Liver (tissue), 8 donors: ENCODE measurements at regions not wholly inside any gene's neighbourhood (a gene's known extent, or its start where the extent isn't known, plus 50 kb on each side); places are given as distances from the start of the nearest gene placed in this dataset.
"Not testable (repeated sequence)": the region's sequence is repeated elsewhere in the genome, so short reads cannot be mapped to it uniquely, and the experiment has no call there.

Source experiments
- DNase-seq: peaks from one replicate; pipeline ENCODE4 v3.0.0-alpha.2; 2017; ENCODE audit warnings: low spot score
- H3K27ac ChIP-seq, 2 donors: one replicate each; pipeline ENCODE4 v1.7.0; 2013; ENCODE audit warnings: inconsistent platforms in 2 of 2, low read length in 2 of 2, control low read depth in 1 of 2, low read depth in 1 of 2, mild to moderate bottlenecking in 1 of 2
- H3K27me3 ChIP-seq, 4 donors: one replicate each; pipeline versions ENCODE4 v1.6.1 to v1.7.0; 2013; ENCODE audit warnings: low read length in 3 of 4, inconsistent platforms in 1 of 4, mild to moderate bottlenecking in 1 of 4, moderate library complexity in 1 of 4; ENCODE audit not compliant: control insufficient read depth in 4 of 4, insufficient read depth in 4 of 4
- H3K36me3 ChIP-seq, 4 donors: one replicate each; pipeline versions ENCODE4 v1.6.1 to v1.7.0; 2013; ENCODE audit warnings: low read length in 3 of 4, mild to moderate bottlenecking in 3 of 4, low read depth in 1 of 4, moderate library complexity in 1 of 4; ENCODE audit not compliant: control insufficient read depth in 4 of 4, insufficient read depth in 3 of 4
- H3K4me1 ChIP-seq, 4 donors: one replicate each; pipeline versions ENCODE4 v1.6.1 to v1.7.0; 2013; ENCODE audit warnings: low read length in 3 of 4, mild to moderate bottlenecking in 3 of 4, moderate library complexity in 1 of 4; ENCODE audit not compliant: control insufficient read depth in 4 of 4, insufficient read depth in 4 of 4
- H3K4me3 ChIP-seq, 3 donors: one replicate each; pipeline versions ENCODE4 v1.6.1 to v1.7.0; 2013; ENCODE audit warnings: low read length in 3 of 3, control low read depth in 1 of 3, low read depth in 1 of 3, mild to moderate bottlenecking in 1 of 3
- H3K9ac ChIP-seq, 2 donors: one replicate each; pipeline ENCODE4 v1.7.0; 2013; ENCODE audit warnings: low read length in 2 of 2, mild to moderate bottlenecking in 2 of 2, moderate library complexity in 2 of 2, control low read depth in 1 of 2, low read depth in 1 of 2
- H3K9me3 ChIP-seq, 4 donors: one replicate each; pipeline versions ENCODE4 v1.6.1 to v1.7.0; 2013; ENCODE audit warnings: low read length in 3 of 4; ENCODE audit not compliant: control insufficient read depth in 4 of 4
- EGR1 ChIP-seq, 2 donors: IDR thresholded peaks; 2 replicates each; pipeline ENCODE4 v1.6.1; 2016 to 2018; ENCODE audit warnings: antibody characterized with exemption in 2 of 2, low read depth in 2 of 2
- FOXA1 ChIP-seq: IDR thresholded peaks from 2 replicates; pipeline ENCODE4 v1.6.1; 2016; ENCODE audit warnings: antibody characterized with exemption
- FOXA2 ChIP-seq: IDR thresholded peaks from 2 replicates; pipeline ENCODE4 v1.6.1; 2016; ENCODE audit warnings: antibody characterized with exemption
- JUND ChIP-seq, 2 donors: IDR thresholded peaks; 2 replicates each; pipeline ENCODE4 v1.6.1; 2016; ENCODE audit warnings: antibody characterized with exemption in 2 of 2
- NR2F2 ChIP-seq: IDR thresholded peaks from 2 replicates; pipeline ENCODE4 v1.6.1; 2016; ENCODE audit warnings: antibody characterized with exemption
- RAD21 ChIP-seq, 2 donors: IDR thresholded peaks; 2 replicates each; pipeline ENCODE4 v1.6.1; 2016; ENCODE audit warnings: antibody characterized with exemption in 2 of 2, mild to moderate bottlenecking in 2 of 2
- SP1 ChIP-seq: IDR thresholded peaks from 2 replicates; pipeline ENCODE4 v1.6.1; 2018; ENCODE audit warnings: antibody characterized with exemption, mild to moderate bottlenecking
- TAF1 ChIP-seq: conservative IDR thresholded peaks from 2 replicates; pipeline ENCODE4 v1.6.1; 2016; ENCODE audit warnings: antibody characterized with exemption, mild to moderate bottlenecking
- YY1 ChIP-seq: IDR thresholded peaks from 2 replicates; pipeline ENCODE4 v1.6.1; 2016; ENCODE audit warnings: antibody characterized with exemption, mild to moderate bottlenecking
- WGBS: extraction: QIAGEN DNeasy Blood & Tissue Kit; methylation state at CpG from one replicate; pipeline ENCODE4 v1.1.7; 2013; 5-methylcytosine and 5-hydroxymethylcytosine counted together
- TF ChIP-seq, protein P1 (sequence below): IDR thresholded peaks from 2 replicates; pipeline ENCODE4 v1.6.1; 2016; ENCODE audit warnings: antibody characterized with exemption
- TF ChIP-seq, protein P2 (sequence below): IDR thresholded peaks from 2 replicates; pipeline ENCODE4 v1.6.1; 2016; ENCODE audit warnings: antibody characterized with exemption
- TF ChIP-seq, protein P3 (sequence below): IDR thresholded peaks from 2 replicates; pipeline ENCODE4 v1.6.1; 2016; ENCODE audit warnings: antibody characterized with exemption, mild to moderate bottlenecking
- TF ChIP-seq, protein P4 (sequence below): fragments of 150-350 bp; IDR thresholded peaks from 2 replicates; pipeline ENCODE4 v1.5.1; 2017; ENCODE audit warnings: improper control_type of control experiment, low read depth, low read length; ENCODE audit not compliant: missing input control
- donor health status: healthy.
- donor health status: healthy.
- donor health status: healthy.
- donor health status: healthy.
- donor health status: healthy.

DNA sequence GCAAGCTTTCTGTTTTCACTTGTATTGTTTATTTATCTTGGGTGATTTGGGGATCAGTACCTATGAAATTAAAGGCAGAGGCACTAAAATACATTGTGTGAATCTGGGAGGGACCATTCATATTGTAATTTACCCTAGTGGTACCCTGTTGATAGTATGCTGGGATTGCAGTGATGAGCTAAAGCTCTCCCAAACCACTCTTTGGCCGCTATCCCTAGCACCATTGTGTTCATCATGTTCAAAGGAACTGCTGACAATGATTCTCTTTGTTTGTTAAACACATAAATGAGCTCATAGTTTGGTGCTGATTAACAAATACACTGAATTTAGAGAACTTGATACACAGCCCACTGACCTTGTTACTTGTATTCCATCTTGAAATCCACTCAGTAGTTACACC lies 1469.8 kb downstream of the CDH11 start:
- Histone ChIP-seq H3K4me3 (no peak overlapping the region), H3K36me3 (no peaks in the 10 kb centered on the region), H3K9me3 (no peaks in the 10 kb centered on the region), H3K27me3 (no peaks in the 10 kb centered on the region), H3K4me1 (no peaks in the 10 kb centered on the region), H3K27ac (no peak overlapping the region), H3K9ac (no peak overlapping the region)
- WGBS = 69% methylated on average over 1 of the region's 1 CpG
- no peak for TF ChIP-seq EGR1 (IDR thresholded peaks at IDR 0.05; ENCODE audit: low read depth in 2 of 2)
- TF ChIP-seq, protein P1, sequence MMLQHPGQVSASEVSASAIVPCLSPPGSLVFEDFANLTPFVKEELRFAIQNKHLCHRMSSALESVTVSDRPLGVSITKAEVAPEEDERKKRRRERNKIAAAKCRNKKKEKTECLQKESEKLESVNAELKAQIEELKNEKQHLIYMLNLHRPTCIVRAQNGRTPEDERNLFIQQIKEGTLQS = no peak
- no peak for DNase-seq

DNA sequence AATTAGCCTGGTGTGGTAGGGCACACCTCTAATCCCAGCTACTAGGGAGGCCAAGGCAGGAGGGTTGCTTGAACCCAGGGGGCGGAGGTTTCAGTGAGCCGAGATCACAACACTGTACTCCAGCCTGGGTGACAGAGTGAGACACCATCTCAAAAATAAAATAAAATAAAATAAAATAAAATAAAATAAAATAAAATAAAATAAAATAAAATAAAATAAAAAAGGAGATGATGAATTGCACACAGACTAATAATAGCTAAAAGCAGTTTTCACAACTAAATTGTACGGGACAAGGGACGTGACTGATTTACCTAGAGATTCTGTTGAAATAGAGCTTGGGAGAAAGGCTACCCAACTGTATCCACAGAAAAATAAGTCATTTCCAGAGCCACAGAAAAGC lies 1471.3 kb downstream of the CDH11 start:
- no peak for DNase-seq
- Histone ChIP-seq H3K27me3 (no peaks in the 10 kb centered on the region), H3K4me1 (no peaks in the 10 kb centered on the region), H3K9ac (no peak overlapping the region), H3K4me3 (no peak overlapping the region), H3K27ac (no peak overlapping the region), H3K9me3 (no peaks in the 10 kb centered on the region), H3K36me3 (no peaks in the 10 kb centered on the region)
- TF ChIP-seq, protein P2, sequence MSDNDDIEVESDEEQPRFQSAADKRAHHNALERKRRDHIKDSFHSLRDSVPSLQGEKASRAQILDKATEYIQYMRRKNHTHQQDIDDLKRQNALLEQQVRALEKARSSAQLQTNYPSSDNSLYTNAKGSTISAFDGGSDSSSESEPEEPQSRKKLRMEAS = no peak
- TF ChIP-seq, protein P3, sequence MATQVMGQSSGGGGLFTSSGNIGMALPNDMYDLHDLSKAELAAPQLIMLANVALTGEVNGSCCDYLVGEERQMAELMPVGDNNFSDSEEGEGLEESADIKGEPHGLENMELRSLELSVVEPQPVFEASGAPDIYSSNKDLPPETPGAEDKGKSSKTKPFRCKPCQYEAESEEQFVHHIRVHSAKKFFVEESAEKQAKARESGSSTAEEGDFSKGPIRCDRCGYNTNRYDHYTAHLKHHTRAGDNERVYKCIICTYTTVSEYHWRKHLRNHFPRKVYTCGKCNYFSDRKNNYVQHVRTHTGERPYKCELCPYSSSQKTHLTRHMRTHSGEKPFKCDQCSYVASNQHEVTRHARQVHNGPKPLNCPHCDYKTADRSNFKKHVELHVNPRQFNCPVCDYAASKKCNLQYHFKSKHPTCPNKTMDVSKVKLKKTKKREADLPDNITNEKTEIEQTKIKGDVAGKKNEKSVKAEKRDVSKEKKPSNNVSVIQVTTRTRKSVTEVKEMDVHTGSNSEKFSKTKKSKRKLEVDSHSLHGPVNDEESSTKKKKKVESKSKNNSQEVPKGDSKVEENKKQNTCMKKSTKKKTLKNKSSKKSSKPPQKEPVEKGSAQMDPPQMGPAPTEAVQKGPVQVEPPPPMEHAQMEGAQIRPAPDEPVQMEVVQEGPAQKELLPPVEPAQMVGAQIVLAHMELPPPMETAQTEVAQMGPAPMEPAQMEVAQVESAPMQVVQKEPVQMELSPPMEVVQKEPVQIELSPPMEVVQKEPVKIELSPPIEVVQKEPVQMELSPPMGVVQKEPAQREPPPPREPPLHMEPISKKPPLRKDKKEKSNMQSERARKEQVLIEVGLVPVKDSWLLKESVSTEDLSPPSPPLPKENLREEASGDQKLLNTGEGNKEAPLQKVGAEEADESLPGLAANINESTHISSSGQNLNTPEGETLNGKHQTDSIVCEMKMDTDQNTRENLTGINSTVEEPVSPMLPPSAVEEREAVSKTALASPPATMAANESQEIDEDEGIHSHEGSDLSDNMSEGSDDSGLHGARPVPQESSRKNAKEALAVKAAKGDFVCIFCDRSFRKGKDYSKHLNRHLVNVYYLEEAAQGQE = no peak
- 81% methylated on average over 4 of the region's 4 CpGs for WGBS

DNA sequence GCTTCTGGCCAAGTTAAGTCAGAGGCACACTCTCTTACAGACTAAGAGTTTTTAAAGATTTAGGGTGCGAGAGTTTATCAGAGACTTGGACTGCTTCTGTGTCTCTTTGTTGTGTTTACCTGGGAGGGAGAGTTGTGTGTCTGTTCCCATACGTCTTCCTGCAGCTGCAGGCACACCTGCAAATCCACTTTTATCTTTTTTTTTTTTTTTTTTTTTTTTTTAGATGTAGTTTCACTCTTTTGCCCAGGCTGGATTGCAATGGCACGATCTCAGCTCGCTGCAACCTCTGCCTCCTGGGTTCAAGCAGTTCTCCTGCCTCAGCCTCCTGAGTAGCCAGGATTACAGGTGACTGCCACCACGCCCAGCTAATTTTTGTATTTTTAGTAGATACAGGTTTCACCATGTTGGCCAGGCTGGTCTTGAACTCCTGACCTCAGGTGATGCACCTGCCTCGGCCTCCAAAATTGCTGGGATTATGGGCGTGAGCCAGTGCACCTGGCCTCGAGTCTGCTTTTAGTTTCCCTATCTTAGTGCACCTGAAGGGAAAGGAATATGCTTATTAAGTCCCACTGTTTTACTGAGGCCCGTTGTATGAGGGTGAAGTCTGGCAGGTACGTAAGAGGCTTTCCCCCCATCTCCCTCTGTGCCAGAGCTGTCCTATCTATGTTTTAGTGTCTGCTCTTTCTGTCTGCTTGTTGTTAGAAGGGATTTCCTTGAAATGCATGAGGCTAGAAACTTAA lies 1488.0 kb downstream of the CDH11 start:
- H3K4me1 ChIP-seq, H3K27me3 ChIP-seq, H3K27ac ChIP-seq, DNase-seq, H3K4me3 ChIP-seq, H3K9ac ChIP-seq, H3K36me3 ChIP-seq, H3K9me3 ChIP-seq: not testable (repeated sequence)
- WGBS = 74% methylated on average over 10 of the region's 10 CpGs

DNA sequence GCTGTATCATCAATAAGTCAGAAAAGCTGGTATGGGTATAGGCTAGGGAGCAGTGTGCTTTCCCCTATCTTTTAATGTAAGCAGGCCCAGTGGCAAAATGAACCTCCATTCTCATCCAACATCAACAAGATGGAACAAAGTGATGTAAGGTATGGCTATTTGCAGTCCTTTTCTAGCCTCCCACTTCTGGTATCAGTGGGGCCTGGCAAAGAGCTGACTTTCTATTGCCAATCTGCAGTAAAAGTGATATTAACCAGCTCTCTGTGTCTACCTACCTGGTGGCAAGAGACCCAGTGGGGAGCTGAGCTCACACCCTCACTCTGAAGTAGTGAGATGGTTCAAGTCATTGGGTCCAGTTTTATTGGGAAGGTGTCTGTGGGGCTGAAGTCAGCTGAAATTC lies 1492.6 kb downstream of the CDH11 start:
- no peak for DNase-seq
- H3K27ac ChIP-seq = no peak overlapping the region
- H3K4me3 ChIP-seq = no peak overlapping the region
- H3K9me3 ChIP-seq = no peaks in the 10 kb centered on the region
- no peaks in the 10 kb centered on the region for H3K27me3 ChIP-seq
- no peaks in the 10 kb centered on the region for H3K36me3 ChIP-seq
- no peaks in the 10 kb centered on the region for H3K4me1 ChIP-seq
- no peak overlapping the region for H3K9ac ChIP-seq
- TF ChIP-seq, protein P3 = no peak
- TF ChIP-seq YY1 (no peak), SP1 (no peak), EGR1 (IDR thresholded peaks at IDR 0.05; ENCODE audit: low read depth in 2 of 2) (no peak), NR2F2 (no peak), RAD21 (IDR thresholded peaks at IDR 0.05) (no peak), JUND (IDR thresholded peaks at IDR 0.05) (no peak), FOXA1 (no peak), TAF1 (no peak), FOXA2 (no peak)
- TF ChIP-seq, protein P1 = no peak
- TF ChIP-seq, protein P4, sequence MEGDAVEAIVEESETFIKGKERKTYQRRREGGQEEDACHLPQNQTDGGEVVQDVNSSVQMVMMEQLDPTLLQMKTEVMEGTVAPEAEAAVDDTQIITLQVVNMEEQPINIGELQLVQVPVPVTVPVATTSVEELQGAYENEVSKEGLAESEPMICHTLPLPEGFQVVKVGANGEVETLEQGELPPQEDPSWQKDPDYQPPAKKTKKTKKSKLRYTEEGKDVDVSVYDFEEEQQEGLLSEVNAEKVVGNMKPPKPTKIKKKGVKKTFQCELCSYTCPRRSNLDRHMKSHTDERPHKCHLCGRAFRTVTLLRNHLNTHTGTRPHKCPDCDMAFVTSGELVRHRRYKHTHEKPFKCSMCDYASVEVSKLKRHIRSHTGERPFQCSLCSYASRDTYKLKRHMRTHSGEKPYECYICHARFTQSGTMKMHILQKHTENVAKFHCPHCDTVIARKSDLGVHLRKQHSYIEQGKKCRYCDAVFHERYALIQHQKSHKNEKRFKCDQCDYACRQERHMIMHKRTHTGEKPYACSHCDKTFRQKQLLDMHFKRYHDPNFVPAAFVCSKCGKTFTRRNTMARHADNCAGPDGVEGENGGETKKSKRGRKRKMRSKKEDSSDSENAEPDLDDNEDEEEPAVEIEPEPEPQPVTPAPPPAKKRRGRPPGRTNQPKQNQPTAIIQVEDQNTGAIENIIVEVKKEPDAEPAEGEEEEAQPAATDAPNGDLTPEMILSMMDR = no peak
